Neural crest cell (in vitro differentiated cells): ENCODE measurements at regions not wholly inside any gene's neighbourhood (a gene's known extent, or its start where the extent isn't known, plus 50 kb on each side); places are given as distances from the start of the nearest gene placed in this dataset.

Experiments
- DNase-seq: peaks from one replicate; pipeline ENCODE4 v3.0.0; 2021; ENCODE audit warnings: low read depth, mixed read lengths, low spot score
- H3K27ac Mint-ChIP-seq: one replicate; pipeline ENCODE4 v1.8.0; 2021; ENCODE audit warnings: mild to moderate bottlenecking, mixed read lengths; ENCODE audit not compliant: unreplicated experiment
- H3K27me3 Mint-ChIP-seq: 2 replicates; pipeline ENCODE4 v1.8.0; 2021; ENCODE audit warnings: low read depth, mild to moderate bottlenecking, mixed read lengths
- H3K36me3 Mint-ChIP-seq: 2 replicates; pipeline ENCODE4 v1.8.0; 2021; ENCODE audit warnings: low read depth, mild to moderate bottlenecking, mixed read lengths
- H3K4me1 Mint-ChIP-seq: 2 replicates; pipeline ENCODE4 v1.8.0; 2021; ENCODE audit warnings: mixed read lengths
- H3K4me3 Mint-ChIP-seq: one replicate; pipeline ENCODE4 v1.8.0; 2021; ENCODE audit warnings: mild to moderate bottlenecking, mixed read lengths
- H3K9me3 Mint-ChIP-seq: 2 replicates; pipeline ENCODE4 v1.8.0; 2021; ENCODE audit warnings: mixed read lengths
- CTCF ChIP-seq: fragments of 200-600 bp; sonication (generic); conservative IDR thresholded peaks from 2 replicates; pipeline ENCODE4 v1.5.0; 2021; ENCODE audit warnings: antibody characterized with exemption, mild to moderate bottlenecking

GRCh38 chr3:157876556-157876955 is 229.7 kb downstream of the SHOX2 start:
- Mint-ChIP-seq H3K27ac (no peak overlapping the region), H3K4me1 (no peaks in the 10 kb centered on the region), H3K27me3 (peaks cover 2% of the 10 kb centered on the region), H3K36me3 (no peaks in the 10 kb centered on the region), H3K9me3 (peaks cover 2% of the 10 kb centered on the region), H3K4me3 (no peak overlapping the region)
- no peak for TF ChIP-seq CTCF
- no peak for DNase-seq

GRCh38 chr3:157872902-157873301 is 233.3 kb downstream of the SHOX2 start:
- TF ChIP-seq CTCF, result no peak

GRCh38 chr3:157871838-157872460 is 234.3 kb downstream of the SHOX2 start:
- Mint-ChIP-seq H3K36me3 (no peaks in the 10 kb centered on the region), H3K4me1 (no peaks in the 10 kb centered on the region), H3K27me3 (no peaks in the 10 kb centered on the region), H3K9me3 (no peaks in the 10 kb centered on the region), H3K4me3 (no peak overlapping the region), H3K27ac (no peak overlapping the region)
- no peak for DNase-seq
- no peak for TF ChIP-seq CTCF

More at GRCh38 chr3:157872902-157873301, 233.3 kb downstream of the SHOX2 start:
- Mint-ChIP-seq H3K4me3 (no peak overlapping the region), H3K27ac (no peak overlapping the region), H3K9me3 (no peaks in the 10 kb centered on the region), H3K36me3 (no peaks in the 10 kb centered on the region), H3K27me3 (no peaks in the 10 kb centered on the region), H3K4me1 (no peaks in the 10 kb centered on the region)
- DNase-seq, result no peak

- H3K4me1 Mint-ChIP-seq, result no peaks in the 10 kb centered on the region
- H3K27ac Mint-ChIP-seq, result no peak overlapping the region
- H3K27me3 Mint-ChIP-seq, result no peaks in the 10 kb centered on the region
- H3K36me3 Mint-ChIP-seq, result no peaks in the 10 kb centered on the region
- DNase-seq, result no peak
- TF ChIP-seq CTCF, result no peak
- no peaks in the 10 kb centered on the region for H3K9me3 Mint-ChIP-seq
- H3K4me3 Mint-ChIP-seq, result no peak overlapping the region
These were observed 235.0 kb downstream of the SHOX2 start for GRCh38 chr3:157871248-157871647.

GRCh38 chr3:157868946-157869345 is 237.3 kb downstream of the SHOX2 start:
- Mint-ChIP-seq H3K4me1 (no peaks in the 10 kb centered on the region), H3K27ac (no peak overlapping the region), H3K36me3 (no peaks in the 10 kb centered on the region), H3K4me3 (no peak overlapping the region), H3K9me3 (no peaks in the 10 kb centered on the region), H3K27me3 (no peaks in the 10 kb centered on the region)
- no peak for TF ChIP-seq CTCF
- no peak for DNase-seq
